Aorta (tissue), 5 donors: ENCODE measurements at regions not wholly inside any gene's neighbourhood (a gene's known extent, or its start where the extent isn't known, plus 50 kb on each side); places are given as distances from the start of the nearest gene placed in this dataset.
A peak's percentile ranks its signal among the peaks of the same experiment; 100 is the strongest.

Experiments
- ATAC-seq: fragments of 200-7000 bp; cut with Tn5 transposase; one replicate; pipeline ENCODE4 v1.9.1; 2022; ENCODE audit warnings: moderate library complexity; ENCODE audit not compliant: low FRiP score
- DNase-seq, 2 donors: peaks; one replicate each; pipeline ENCODE4 v3.0.0-alpha.2; 2020
- H3K27ac ChIP-seq, 2 donors: one replicate each; pipeline ENCODE4 v1.5.1; 2013; ENCODE audit warnings: low read length in 2 of 2, mild to moderate bottlenecking in 2 of 2, moderate library complexity in 2 of 2, control low read depth in 1 of 2, inconsistent platforms in 1 of 2, low read depth in 1 of 2
- H3K27me3 ChIP-seq, 2 donors: one replicate each; pipeline ENCODE4 v1.6.1; 2013; ENCODE audit warnings: control low read depth in 1 of 2, low read length in 1 of 2, mild to moderate bottlenecking in 1 of 2, moderate library complexity in 1 of 2; ENCODE audit not compliant: insufficient read depth in 2 of 2, control insufficient read depth in 1 of 2
- H3K36me3 ChIP-seq, 2 donors: one replicate each; pipeline ENCODE4 v1.6.1; 2013; ENCODE audit warnings: control low read depth in 1 of 2, low read length in 1 of 2, mild to moderate bottlenecking in 1 of 2; ENCODE audit not compliant: insufficient read depth in 2 of 2, control insufficient read depth in 1 of 2
- H3K4me1 ChIP-seq, 2 donors: one replicate each; pipeline ENCODE4 v1.6.1; 2013; ENCODE audit warnings: low read length in 2 of 2, control low read depth in 1 of 2, mild to moderate bottlenecking in 1 of 2, moderate library complexity in 1 of 2; ENCODE audit not compliant: insufficient read depth in 2 of 2, control insufficient read depth in 1 of 2
- H3K4me3 ChIP-seq, 2 donors: one replicate each; pipeline ENCODE4 v1.5.1; 2013; ENCODE audit warnings: low read length in 2 of 2, control low read depth in 1 of 2, mild to moderate bottlenecking in 1 of 2
- H3K9me3 ChIP-seq: one replicate; pipeline ENCODE4 v1.6.1; 2013; ENCODE audit warnings: mild to moderate bottlenecking, low read length; ENCODE audit not compliant: control insufficient read depth
- WGBS, 2 donors: extraction: QIAGEN DNeasy Blood & Tissue Kit; methylation state at CpG; one replicate each; pipeline ENCODE4 v1.1.7; 2013; 5-methylcytosine and 5-hydroxymethylcytosine counted together
- intact Hi-C, 2 donors: fragments of 100-400 bp; cut with DNase I; formaldehyde crosslinking; loops; one replicate each; pipeline versions ENCODE4 v1.14.2 to v1.15.0; 2022
- donor health status: healthy with polysubstance abuse.
- donor health status: Bipolar disorder and iron deficiency.
- donor health status: DM: no; HTN: no; CAD: no.
- donor health status: DM: no; HTN: no; CAD: no.
- donor health status: DM: yes; HTN: yes; CAD: no.

DNA sequence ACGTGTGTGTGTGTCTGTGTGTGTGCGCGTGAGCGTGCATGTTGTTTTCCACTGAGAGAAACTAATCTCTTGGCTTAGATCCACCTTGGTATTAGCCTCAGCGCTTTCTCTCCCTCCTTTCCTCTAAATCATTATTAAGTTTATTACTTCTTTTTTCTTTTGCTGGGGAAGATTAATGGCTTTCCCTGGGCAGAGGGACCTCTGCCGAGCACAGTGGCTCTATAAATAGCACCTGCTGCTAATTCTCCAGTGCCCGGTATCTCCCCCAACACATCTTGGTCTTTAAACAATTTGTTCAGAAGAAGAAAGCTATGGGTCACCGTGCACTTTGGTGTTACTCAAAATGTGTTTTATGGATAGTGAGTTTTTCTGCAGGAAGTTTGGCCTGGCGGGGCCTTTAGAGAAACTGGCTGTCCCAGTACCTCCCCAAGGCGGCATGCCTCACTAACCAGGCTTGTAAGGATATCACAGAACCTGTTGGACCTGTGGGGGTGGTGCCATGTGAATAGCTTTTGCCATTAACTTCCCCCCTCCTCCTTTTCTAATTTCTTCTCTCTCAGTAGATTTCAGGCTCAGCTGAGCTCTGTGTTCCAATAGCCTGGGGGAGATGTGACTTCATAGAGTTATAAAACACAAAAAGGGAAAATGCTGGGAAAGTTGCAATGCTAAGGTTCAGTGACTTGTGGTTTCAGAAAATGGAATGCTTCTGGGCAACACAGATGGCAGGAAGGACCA lies 70.1 kb upstream of the RAB11FIP2 start:
- no peak overlapping the region for H3K27ac ChIP-seq

DNA sequence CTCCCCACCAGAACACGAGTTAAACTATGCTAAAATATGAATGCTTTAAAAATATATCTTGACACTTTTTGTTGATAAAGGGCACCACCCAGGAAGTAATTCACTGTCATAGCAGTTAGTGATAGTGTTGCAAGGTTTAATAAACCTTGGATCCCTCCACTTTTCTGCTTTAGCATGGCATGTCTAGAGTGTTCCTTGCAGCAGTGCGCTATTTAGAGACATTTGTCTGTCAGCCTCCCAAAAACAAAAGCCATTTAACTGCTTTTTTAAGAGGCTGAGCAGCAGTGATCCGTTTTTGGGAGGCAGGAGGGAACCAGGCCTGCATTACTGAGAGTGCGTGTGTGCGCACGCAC lies 69.6 kb upstream of the RAB11FIP2 start:
- H3K4me3 ChIP-seq: no peak overlapping the region
- no peaks in the 10 kb centered on the region for H3K9me3 ChIP-seq
- DNase-seq: no peak
- peaks cover 0 to 5% of the 10 kb centered on the region in 2 donors for H3K4me1 ChIP-seq
- H3K36me3 ChIP-seq: no peaks in the 10 kb centered on the region
- no peak overlapping the region for H3K27ac ChIP-seq
- intact Hi-C loops: no loop called here
- ATAC-seq: no peak
- no peaks in the 10 kb centered on the region for H3K27me3 ChIP-seq
- WGBS, 2 donors: 23 to 26% methylated on average over 6 of the region's 6 CpGs

More for the DNA sequence above, 70.1 kb upstream of the RAB11FIP2 start:
- ATAC-seq (no peak), DNase-seq (no peak)
- H3K4me3 ChIP-seq: no peak overlapping the region
- WGBS, 2 donors: 27 to 33% methylated on average over 10 of the region's 10 CpGs
- intact Hi-C loops: no loop called here
- peaks cover 0 to 7% of the 10 kb centered on the region in 2 donors for H3K4me1 ChIP-seq
- no peaks in the 10 kb centered on the region for H3K27me3 ChIP-seq
- no peaks in the 10 kb centered on the region for H3K36me3 ChIP-seq
- H3K9me3 ChIP-seq: no peaks in the 10 kb centered on the region

DNA sequence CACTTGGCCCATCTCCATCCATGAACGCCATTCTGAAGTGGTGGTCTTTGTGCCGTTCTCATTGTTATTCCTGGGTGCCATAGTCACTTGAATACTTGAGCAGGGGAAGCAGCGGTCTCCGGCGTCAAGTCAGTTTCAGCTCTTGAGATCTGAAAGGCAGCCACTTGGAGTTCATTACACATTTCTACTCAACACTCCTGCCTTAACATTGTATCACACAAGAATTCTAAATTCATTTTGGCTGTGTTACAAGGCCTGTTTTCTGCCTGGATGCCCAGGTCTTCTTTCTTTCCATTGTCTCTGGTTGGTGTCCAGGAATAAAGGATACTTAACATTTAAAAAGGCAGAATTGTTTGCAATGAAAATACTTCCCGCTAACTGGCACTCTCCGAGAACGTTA lies 69.0 kb upstream of the RAB11FIP2 start:
- Histone ChIP-seq H3K27me3 (no peaks in the 10 kb centered on the region), H3K36me3 (no peaks in the 10 kb centered on the region), H3K4me3 (no peak overlapping the region), H3K4me1 (peaks cover 0 to 5% of the 10 kb centered on the region in 2 donors), H3K27ac (no peak overlapping the region), H3K9me3 (no peaks in the 10 kb centered on the region)
- no peak for ATAC-seq
- intact Hi-C loops: no loop called here
- 71 to 75% methylated on average over 8 of the region's 8 CpGs for WGBS, 2 donors
- no peak for DNase-seq

DNA sequence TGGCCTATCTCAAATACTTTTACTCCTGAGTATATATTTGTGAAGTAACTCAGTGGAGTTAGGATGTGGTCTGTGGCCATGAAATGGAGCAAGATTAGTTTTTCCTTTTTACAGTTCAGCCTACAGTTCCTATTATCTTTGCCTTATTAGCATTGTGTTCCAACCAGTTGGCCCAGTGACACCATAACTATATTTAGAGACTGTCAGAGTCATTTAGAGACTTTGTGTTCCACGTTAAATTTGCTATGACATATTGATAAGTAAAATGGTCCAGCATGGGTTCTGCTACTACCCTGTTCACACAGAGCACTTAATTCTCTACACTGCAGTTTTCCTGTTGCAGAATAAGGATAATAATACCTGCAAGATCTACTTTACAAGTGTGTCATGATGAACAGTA lies 68.3 kb upstream of the RAB11FIP2 start:
- Histone ChIP-seq H3K27me3 (no peaks in the 10 kb centered on the region), H3K9me3 (no peaks in the 10 kb centered on the region), H3K4me3 (no peak overlapping the region), H3K36me3 (no peaks in the 10 kb centered on the region), H3K4me1 (peaks cover 0 to 5% of the 10 kb centered on the region in 2 donors), H3K27ac (no peak overlapping the region)
- WGBS, 2 donors: 9 to 20% methylated on average over 1 of the region's 1 CpG
- DNase-seq (no peak), ATAC-seq (no peak)
- intact Hi-C loops: no loop called here

DNA sequence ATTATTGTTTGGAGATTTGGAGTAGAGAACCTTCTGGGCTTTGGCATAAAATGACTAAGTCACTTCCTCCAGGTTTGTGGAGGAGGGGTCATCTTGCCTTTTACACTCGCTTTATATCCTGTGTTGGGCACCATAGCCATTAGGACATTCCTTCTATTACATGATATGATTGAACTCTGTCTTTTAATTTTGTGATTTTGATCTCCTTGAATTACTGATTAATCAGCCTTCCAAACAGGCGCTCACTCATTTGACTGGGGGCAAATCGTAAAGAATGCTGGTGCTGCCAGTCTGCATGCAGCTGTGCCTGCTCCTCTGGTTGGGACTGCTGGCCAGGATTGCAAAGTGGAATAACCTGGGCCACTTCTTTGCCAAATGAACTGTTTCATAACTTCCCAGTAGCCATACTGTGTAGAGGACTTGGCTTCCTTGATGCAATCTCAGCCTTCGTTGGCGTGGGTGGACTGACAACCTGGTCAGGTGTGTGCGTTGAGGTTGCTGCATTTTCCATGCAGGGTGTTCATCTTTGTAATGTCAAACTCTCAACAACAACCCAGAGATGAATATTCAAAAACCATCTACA lies 65.9 kb upstream of the RAB11FIP2 start:
- no peaks in the 10 kb centered on the region for H3K27me3 ChIP-seq
- no peak overlapping the region for H3K4me3 ChIP-seq
- H3K4me1 ChIP-seq: peaks cover 0 to 5% of the 10 kb centered on the region in 2 donors
- intact Hi-C loops: no loop called here
- DNase-seq: no peak
- H3K36me3 ChIP-seq: no peaks in the 10 kb centered on the region
- no peaks in the 10 kb centered on the region for H3K9me3 ChIP-seq
- 94 to 95% methylated on average over 6 of the region's 6 CpGs for WGBS, 2 donors
- no peak for ATAC-seq
- no peak overlapping the region for H3K27ac ChIP-seq

DNA sequence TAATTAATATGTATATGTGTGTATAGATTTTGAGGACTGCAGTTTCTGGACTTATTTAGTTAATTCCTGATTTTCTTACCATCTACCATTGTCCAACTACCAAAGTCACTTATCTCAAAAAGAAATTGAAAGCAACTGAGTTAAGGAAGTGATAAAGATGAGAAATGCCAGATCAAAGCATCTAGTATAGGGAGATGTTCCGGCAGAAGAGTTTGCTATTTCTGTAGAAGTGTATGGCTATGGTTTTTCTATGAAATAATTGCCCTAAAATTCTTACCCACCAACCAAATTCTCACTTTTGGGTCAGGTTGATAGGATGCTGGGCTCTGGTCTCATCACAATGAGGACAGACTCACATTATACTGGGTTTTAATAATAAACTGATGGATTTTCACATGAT lies 64.0 kb upstream of the RAB11FIP2 start:
- DNase-seq (no peak), ATAC-seq (no peak)
- WGBS, 2 donors: 85 to 92% methylated on average over 1 of the region's 1 CpG
- no peaks in the 10 kb centered on the region for H3K27me3 ChIP-seq
- H3K4me1 ChIP-seq: no peaks in the 10 kb centered on the region
- H3K4me3 ChIP-seq: no peak overlapping the region
- intact Hi-C loops: no loop called here
- H3K36me3 ChIP-seq: no peaks in the 10 kb centered on the region
- H3K27ac ChIP-seq: no peak overlapping the region
- H3K9me3 ChIP-seq: no peaks in the 10 kb centered on the region

DNA sequence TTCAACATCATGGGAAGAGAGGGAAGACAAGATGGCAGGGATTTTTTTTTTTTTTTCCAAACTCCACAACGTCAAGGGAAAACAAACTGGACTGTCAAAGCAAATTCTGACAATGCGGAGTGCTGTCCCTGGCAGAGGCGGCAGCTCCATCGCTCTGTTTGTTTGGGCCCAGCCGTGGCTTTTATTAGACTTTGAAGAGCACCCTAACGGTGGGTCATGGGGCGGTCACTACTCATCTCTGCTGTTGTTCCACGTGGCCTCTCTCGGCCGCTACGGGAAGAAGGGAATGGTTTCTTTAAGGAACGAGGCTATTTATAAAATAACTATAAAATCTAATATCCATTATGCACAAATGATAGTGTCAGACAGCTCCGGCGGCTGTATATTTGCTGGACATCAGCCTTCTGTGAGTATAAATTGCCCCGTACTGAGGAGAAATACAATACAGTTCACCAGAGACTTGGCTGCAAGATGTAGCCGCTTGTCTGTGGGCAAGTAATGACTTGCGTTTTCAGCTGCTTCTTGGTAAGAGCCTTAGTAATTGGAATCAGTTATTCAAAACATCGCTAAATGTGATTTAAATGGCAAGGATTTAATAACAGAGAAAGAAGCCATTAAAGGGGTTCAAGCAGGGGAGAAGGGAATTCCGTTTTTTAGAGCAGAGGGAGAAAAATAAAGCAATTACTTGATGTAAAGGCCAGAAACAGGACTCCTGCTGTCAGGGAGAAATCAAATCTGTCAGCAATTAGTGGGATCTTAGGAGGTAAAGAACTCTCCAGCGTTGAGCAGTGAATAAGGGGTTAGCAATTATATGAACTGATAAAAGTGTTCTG lies 61.7 kb upstream of the RAB11FIP2 start:
- ATAC-seq: peak; percentile 54
- no peak overlapping the region for H3K27ac ChIP-seq
- no peaks in the 10 kb centered on the region for H3K4me1 ChIP-seq
- 39 to 56% methylated on average over 20 of the region's 20 CpGs for WGBS, 2 donors
- no peak for DNase-seq
- intact Hi-C loops: loop anchor here in 1 of 2 donors (10.0 kb wide), 1 partner anchor 574 kb away; no protein-coding TSS in a partner anchor
- no peaks in the 10 kb centered on the region for H3K36me3 ChIP-seq
- H3K27me3 ChIP-seq: no peaks in the 10 kb centered on the region
- no peaks in the 10 kb centered on the region for H3K9me3 ChIP-seq
- no peak overlapping the region for H3K4me3 ChIP-seq

DNA sequence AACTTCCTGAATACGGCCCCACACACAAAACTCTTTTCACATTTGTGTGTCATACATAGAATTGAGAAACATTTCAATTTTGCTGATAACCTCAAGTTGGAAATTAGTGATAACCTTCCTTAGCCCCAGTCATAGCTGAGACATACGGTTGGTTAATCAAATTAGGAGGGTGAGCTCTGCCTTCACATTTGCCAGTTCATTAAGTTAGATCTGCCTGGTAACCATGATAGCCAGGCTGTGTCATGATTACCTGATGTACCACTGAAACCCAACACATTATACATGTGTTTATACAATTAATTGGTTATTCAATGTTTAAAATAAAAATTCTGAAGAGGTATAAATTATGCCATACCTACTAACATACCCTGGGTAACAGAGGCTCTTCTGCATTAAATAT lies 60.8 kb upstream of the RAB11FIP2 start:
- 80 to 82% methylated on average over 2 of the region's 2 CpGs for WGBS, 2 donors
- no peak for ATAC-seq
- Histone ChIP-seq H3K9me3 (no peaks in the 10 kb centered on the region), H3K27ac (no peak overlapping the region), H3K4me1 (no peaks in the 10 kb centered on the region), H3K27me3 (no peaks in the 10 kb centered on the region), H3K36me3 (no peaks in the 10 kb centered on the region), H3K4me3 (no peak overlapping the region)
- no peak for DNase-seq
- intact Hi-C loops: loop anchor here in 1 of 2 donors (10.0 kb wide), 1 partner anchor 573 kb away; no protein-coding TSS in a partner anchor
